Hepatocyte (in vitro differentiated cells): ENCODE measurements at regions not wholly inside any gene's neighbourhood (a gene's known extent, or its start where the extent isn't known, plus 50 kb on each side); places are given as distances from the start of the nearest gene placed in this dataset.

Experiments
- DNase-seq: peaks from one replicate; pipeline ENCODE4 v3.0.0-alpha.2; 2016; ENCODE audit warnings: low spot score
- H2AFZ ChIP-seq: fragments of 200-600 bp; sonication (generic); 2 replicates; pipeline ENCODE4 v1.6.0; 2016; ENCODE audit warnings: antibody characterized with exemption, mild to moderate bottlenecking
- H3K27ac ChIP-seq: fragments of 200-600 bp; sonication (generic); 2 replicates; pipeline ENCODE4 v1.5.1; 2016; ENCODE audit warnings: mild to moderate bottlenecking
- H3K27me3 ChIP-seq: fragments of 200-600 bp; sonication (generic); 2 replicates; pipeline ENCODE4 v1.6.1; 2016
- H3K36me3 ChIP-seq: fragments of 200-600 bp; sonication (generic); replicated peaks from 2 replicates; pipeline ENCODE4 v1.5.1; 2016; ENCODE audit warnings: low read depth; ENCODE audit not compliant: insufficient read depth
- H3K4me1 ChIP-seq: fragments of 200-600 bp; sonication (generic); 2 replicates; pipeline ENCODE4 v1.5.1; 2016; ENCODE audit warnings: mild to moderate bottlenecking, moderate library complexity; ENCODE audit not compliant: insufficient read depth
- H3K4me2 ChIP-seq: fragments of 200-600 bp; sonication (generic); 2 replicates; pipeline ENCODE4 v1.6.0; 2016
- H3K4me3 ChIP-seq: fragments of 200-600 bp; sonication (generic); 2 replicates; pipeline ENCODE4 v1.5.1; 2016; ENCODE audit warnings: mild to moderate bottlenecking
- H3K79me2 ChIP-seq: fragments of 200-600 bp; sonication (generic); 2 replicates; pipeline ENCODE4 v1.6.0; 2017; ENCODE audit warnings: mild to moderate bottlenecking
- H3K9me2 ChIP-seq: fragments of 200-600 bp; sonication (generic); replicated peaks from 2 replicates; pipeline ENCODE4 v1.6.0; 2017; ENCODE audit warnings: mild to moderate bottlenecking; ENCODE audit not compliant: insufficient read depth
- H3K9me3 ChIP-seq: fragments of 200-600 bp; sonication (generic); 2 replicates; pipeline ENCODE4 v1.5.1; 2016; ENCODE audit warnings: low read depth, mild to moderate bottlenecking
- H4K20me1 ChIP-seq: fragments of 200-600 bp; sonication (generic); 2 replicates; pipeline ENCODE4 v1.6.0; 2016; ENCODE audit warnings: mild to moderate bottlenecking; ENCODE audit not compliant: insufficient read depth, poor library complexity, severe bottlenecking
- EZH2 ChIP-seq: fragments of 200-600 bp; sonication (generic); IDR thresholded peaks from 2 replicates; pipeline ENCODE4 v1.6.1; 2016; ENCODE audit warnings: antibody characterized with exemption, mild to moderate bottlenecking, borderline replicate concordance
- EZH2phosphoT487 ChIP-seq: fragments of 200-600 bp; sonication (generic); IDR thresholded peaks from one replicate; pipeline ENCODE4 v1.6.1; 2018; ENCODE audit warnings: antibody characterized with exemption, mild to moderate bottlenecking, low read depth, moderate library complexity; ENCODE audit not compliant: unreplicated experiment, severe bottlenecking
- WGBS: methylation state at CpG from one replicate; pipeline ENCODE4 v1.1.6; 2016; ENCODE audit warnings: low lambda C conversion rate; ENCODE audit errors: missing lambda C conversion rate; 5-methylcytosine and 5-hydroxymethylcytosine counted together
- TF ChIP-seq, protein P1 (sequence below): fragments of 200-600 bp; sonication (generic); IDR thresholded peaks from 2 replicates; pipeline ENCODE4 v1.5.1; 2016; ENCODE audit warnings: antibody characterized with exemption, mild to moderate bottlenecking; ENCODE audit not compliant: poor library complexity

DNA sequence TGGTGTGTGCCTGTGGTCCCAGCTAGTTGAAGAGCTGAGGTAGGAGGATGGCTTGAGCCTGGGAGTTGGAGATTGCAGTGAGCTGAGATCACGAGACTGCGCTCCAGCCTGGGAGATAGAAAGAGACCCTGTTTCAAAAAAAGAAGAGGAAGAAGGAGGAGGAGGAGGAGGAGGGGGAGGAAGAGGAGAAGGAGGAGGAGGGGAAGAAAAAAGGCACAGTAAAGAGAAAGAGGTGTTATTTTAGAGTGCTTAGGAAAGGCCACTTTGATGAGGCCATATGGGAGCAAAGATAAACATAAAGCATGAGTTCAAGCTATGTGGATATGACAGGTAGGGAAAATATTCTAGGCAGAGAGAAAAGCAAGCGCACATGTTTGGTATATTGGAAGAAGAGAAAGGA lies 154.1 kb upstream of the BTG1 start:
- H3K4me2 ChIP-seq, result no peak overlapping the region
- 80% methylated on average over 3 of the region's 3 CpGs for WGBS

DNA sequence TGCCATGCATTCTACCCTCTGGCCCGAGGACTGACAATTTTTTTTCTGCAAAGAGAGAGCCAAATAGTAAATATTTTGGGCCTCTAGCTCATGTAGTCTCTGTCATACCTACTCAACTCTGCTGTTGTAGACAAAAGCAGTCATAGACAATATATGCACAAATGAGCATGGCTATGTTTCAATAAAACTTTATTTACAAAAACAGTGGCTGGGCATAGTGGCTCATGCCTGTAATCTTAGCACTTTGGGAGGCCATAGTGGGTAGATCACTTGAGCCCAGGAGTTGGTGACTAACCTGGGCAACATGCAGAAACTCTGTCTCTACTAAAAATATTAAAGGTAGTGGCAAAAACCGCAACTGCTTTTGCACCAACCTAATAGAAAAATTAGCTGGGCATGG lies 153.7 kb upstream of the BTG1 start:
- H3K27ac ChIP-seq, result no peak overlapping the region
- H3K79me2 ChIP-seq, result no peaks in the 10 kb centered on the region
- 78% methylated on average over 2 of the region's 2 CpGs for WGBS
- H3K36me3 ChIP-seq, result no peaks in the 10 kb centered on the region
- no peak overlapping the region for H3K4me2 ChIP-seq
- H2AFZ ChIP-seq, result no peak overlapping the region
- no peaks in the 10 kb centered on the region for H3K27me3 ChIP-seq
- H3K4me1 ChIP-seq, result peaks cover 4% of the 10 kb centered on the region
- H3K9me3 ChIP-seq, result no peaks in the 10 kb centered on the region
- no peaks in the 10 kb centered on the region for H4K20me1 ChIP-seq
- TF ChIP-seq, protein P1, sequence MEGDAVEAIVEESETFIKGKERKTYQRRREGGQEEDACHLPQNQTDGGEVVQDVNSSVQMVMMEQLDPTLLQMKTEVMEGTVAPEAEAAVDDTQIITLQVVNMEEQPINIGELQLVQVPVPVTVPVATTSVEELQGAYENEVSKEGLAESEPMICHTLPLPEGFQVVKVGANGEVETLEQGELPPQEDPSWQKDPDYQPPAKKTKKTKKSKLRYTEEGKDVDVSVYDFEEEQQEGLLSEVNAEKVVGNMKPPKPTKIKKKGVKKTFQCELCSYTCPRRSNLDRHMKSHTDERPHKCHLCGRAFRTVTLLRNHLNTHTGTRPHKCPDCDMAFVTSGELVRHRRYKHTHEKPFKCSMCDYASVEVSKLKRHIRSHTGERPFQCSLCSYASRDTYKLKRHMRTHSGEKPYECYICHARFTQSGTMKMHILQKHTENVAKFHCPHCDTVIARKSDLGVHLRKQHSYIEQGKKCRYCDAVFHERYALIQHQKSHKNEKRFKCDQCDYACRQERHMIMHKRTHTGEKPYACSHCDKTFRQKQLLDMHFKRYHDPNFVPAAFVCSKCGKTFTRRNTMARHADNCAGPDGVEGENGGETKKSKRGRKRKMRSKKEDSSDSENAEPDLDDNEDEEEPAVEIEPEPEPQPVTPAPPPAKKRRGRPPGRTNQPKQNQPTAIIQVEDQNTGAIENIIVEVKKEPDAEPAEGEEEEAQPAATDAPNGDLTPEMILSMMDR, result no peak
- TF ChIP-seq EZH2 (no peak), EZH2phosphoT487 (no peak)
- no peak overlapping the region for H3K4me3 ChIP-seq
- no peaks in the 10 kb centered on the region for H3K9me2 ChIP-seq
- no peak for DNase-seq

More for the DNA sequence above, 154.1 kb upstream of the BTG1 start:
- no peak for DNase-seq
- H3K36me3 ChIP-seq, result no peaks in the 10 kb centered on the region
- H2AFZ ChIP-seq, result no peak overlapping the region
- no peaks in the 10 kb centered on the region for H3K9me3 ChIP-seq
- no peaks in the 10 kb centered on the region for H4K20me1 ChIP-seq
- TF ChIP-seq, protein P1, result no peak
- no peak for TF ChIP-seq EZH2
- H3K27me3 ChIP-seq, result no peaks in the 10 kb centered on the region
- H3K9me2 ChIP-seq, result no peaks in the 10 kb centered on the region
- no peaks in the 10 kb centered on the region for H3K79me2 ChIP-seq
- no peak overlapping the region for H3K4me3 ChIP-seq
- no peak overlapping the region for H3K27ac ChIP-seq
- H3K4me1 ChIP-seq, result peaks cover 4% of the 10 kb centered on the region

DNA sequence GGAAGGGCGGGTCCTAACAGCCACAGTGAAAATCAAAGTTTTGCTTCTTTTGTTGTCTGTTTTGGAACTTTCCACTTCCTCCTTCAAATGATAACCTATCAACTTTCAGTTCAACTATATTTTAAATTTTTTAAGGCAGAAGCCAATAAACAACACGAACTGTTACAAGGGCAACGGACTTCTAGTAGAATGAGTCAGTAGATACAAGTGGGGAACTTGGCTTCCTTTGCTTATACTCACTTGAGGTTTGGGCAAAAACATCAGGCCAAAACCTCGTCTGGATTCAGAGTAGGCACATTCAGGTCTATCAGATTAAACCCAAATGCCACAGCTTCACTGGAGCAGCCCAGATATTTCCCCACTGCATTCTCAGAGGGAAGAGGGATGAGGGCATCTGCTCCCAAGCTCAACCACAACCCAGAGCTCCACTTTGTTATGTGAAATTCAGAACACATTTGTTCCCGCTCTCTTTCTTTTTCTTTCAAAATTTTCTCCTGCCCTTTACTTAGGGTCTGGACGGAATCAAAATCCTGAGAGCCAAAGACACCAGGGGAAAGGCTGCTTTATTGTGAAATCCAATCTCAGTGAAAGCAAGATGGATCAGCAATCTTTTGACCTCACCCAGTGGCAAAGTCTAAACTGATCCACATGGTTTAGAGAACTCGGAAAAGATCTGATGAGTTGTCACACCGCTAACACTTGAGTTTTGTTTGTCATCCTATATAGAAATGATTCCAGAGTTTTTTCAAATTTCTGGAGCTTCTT lies 152.5 kb upstream of the BTG1 start:
- H3K79me2 ChIP-seq, result no peaks in the 10 kb centered on the region
- H3K4me3 ChIP-seq, result no peak overlapping the region
- 80% methylated on average over 8 of the region's 8 CpGs for WGBS
- no peak for TF ChIP-seq EZH2phosphoT487
- no peak for TF ChIP-seq EZH2
- TF ChIP-seq, protein P1, result no peak
- H3K9me2 ChIP-seq, result no peaks in the 10 kb centered on the region
- H3K27me3 ChIP-seq, result no peaks in the 10 kb centered on the region
- H3K27ac ChIP-seq, result no peak overlapping the region
- no peaks in the 10 kb centered on the region for H4K20me1 ChIP-seq
- no peak overlapping the region for H2AFZ ChIP-seq
- no peak overlapping the region for H3K4me2 ChIP-seq
- peaks cover 4% of the 10 kb centered on the region for H3K4me1 ChIP-seq
- DNase-seq, result no peak
- no peaks in the 10 kb centered on the region for H3K36me3 ChIP-seq
- H3K9me3 ChIP-seq, result no peaks in the 10 kb centered on the region
